Bronchial epithelial cell (primary cell): ENCODE measurements at regions not wholly inside any gene's neighbourhood (a gene's known extent, or its start where the extent isn't known, plus 50 kb on each side); places are given as distances from the start of the nearest gene placed in this dataset.

ENCODE experiments used
- DNase-seq: peaks from one replicate; pipeline ENCODE4 v3.0.0-alpha.2; 2010; ENCODE audit warnings: low read depth
- FAIRE-seq: peaks from 2 replicates; lab custom pipeline; 2011; peaks lifted over from hg19 to GRCh38; lab: Jason Lieb, UNC
- H3K27me3 ChIP-seq: 2 replicates; pipeline ENCODE4 v1.5.1; 2011; ENCODE audit warnings: low read length; ENCODE audit not compliant: control insufficient read depth, insufficient read depth
- H3K36me3 ChIP-seq: 2 replicates; pipeline ENCODE4 v1.5.1; 2011; ENCODE audit warnings: low read length; ENCODE audit not compliant: control insufficient read depth, insufficient read depth
- H3K4me3 ChIP-seq: 2 replicates; pipeline ENCODE4 v1.5.1; 2011; ENCODE audit warnings: mild to moderate bottlenecking, low read depth, low read length, control low read depth
- TF ChIP-seq, protein P1 (sequence below): IDR thresholded peaks from 2 replicates; pipeline ENCODE4 v1.5.1; 2011; ENCODE audit warnings: mild to moderate bottlenecking, moderate library complexity, low read length, control low read depth, inconsistent platforms; ENCODE audit not compliant: insufficient read depth, severe bottlenecking

- DNase-seq, result no peak
- no peak for FAIRE-seq
- no peaks in the 10 kb centered on the region for H3K36me3 ChIP-seq
- H3K4me3 ChIP-seq, result no peak overlapping the region
- TF ChIP-seq, protein P1, sequence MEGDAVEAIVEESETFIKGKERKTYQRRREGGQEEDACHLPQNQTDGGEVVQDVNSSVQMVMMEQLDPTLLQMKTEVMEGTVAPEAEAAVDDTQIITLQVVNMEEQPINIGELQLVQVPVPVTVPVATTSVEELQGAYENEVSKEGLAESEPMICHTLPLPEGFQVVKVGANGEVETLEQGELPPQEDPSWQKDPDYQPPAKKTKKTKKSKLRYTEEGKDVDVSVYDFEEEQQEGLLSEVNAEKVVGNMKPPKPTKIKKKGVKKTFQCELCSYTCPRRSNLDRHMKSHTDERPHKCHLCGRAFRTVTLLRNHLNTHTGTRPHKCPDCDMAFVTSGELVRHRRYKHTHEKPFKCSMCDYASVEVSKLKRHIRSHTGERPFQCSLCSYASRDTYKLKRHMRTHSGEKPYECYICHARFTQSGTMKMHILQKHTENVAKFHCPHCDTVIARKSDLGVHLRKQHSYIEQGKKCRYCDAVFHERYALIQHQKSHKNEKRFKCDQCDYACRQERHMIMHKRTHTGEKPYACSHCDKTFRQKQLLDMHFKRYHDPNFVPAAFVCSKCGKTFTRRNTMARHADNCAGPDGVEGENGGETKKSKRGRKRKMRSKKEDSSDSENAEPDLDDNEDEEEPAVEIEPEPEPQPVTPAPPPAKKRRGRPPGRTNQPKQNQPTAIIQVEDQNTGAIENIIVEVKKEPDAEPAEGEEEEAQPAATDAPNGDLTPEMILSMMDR, result no peak
- H3K27me3 ChIP-seq, result no peaks in the 10 kb centered on the region
These were observed 364.8 kb downstream of the PCDH10 start for GRCh38 chr4:133513901-133514300.

DNA sequence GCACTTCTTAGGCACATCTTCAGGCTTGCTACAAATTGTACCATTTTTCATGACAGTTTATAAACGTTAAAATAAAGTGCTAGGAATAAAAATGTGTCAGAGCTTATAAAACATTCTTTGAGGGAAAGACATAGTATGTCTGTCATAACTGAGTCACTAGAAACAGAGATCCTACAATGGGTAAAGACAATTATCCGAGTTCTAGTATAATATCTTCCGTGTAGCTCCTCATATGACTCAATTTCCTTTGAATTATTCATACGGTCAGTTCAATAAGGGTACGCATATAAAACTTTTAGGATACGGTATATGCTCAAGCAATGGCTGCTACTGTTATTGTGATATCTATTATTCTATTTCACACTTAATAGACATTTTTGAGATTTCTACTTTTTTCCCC lies 349.1 kb downstream of the PCDH10 start:
- FAIRE-seq (no peak), DNase-seq (no peak)
- H3K27me3 ChIP-seq, result no peaks in the 10 kb centered on the region
- no peak overlapping the region for H3K4me3 ChIP-seq
- H3K36me3 ChIP-seq, result no peaks in the 10 kb centered on the region
- TF ChIP-seq, protein P1, result no peak

- Histone ChIP-seq H3K36me3 (no peaks in the 10 kb centered on the region), H3K4me3 (no peak overlapping the region), H3K27me3 (no peaks in the 10 kb centered on the region)
- no peak for DNase-seq
- FAIRE-seq, result no peak
- TF ChIP-seq, protein P1, result no peak
These were observed 344.7 kb downstream of the PCDH10 start for GRCh38 chr4:133493776-133494175.

- no peaks in the 10 kb centered on the region for H3K27me3 ChIP-seq
- no peaks in the 10 kb centered on the region for H3K36me3 ChIP-seq
- TF ChIP-seq, protein P1, result no peak
- H3K4me3 ChIP-seq, result no peak overlapping the region
- DNase-seq (no peak), FAIRE-seq (no peak)
These were observed 344.1 kb downstream of the PCDH10 start for GRCh38 chr4:133493241-133493640.

DNA sequence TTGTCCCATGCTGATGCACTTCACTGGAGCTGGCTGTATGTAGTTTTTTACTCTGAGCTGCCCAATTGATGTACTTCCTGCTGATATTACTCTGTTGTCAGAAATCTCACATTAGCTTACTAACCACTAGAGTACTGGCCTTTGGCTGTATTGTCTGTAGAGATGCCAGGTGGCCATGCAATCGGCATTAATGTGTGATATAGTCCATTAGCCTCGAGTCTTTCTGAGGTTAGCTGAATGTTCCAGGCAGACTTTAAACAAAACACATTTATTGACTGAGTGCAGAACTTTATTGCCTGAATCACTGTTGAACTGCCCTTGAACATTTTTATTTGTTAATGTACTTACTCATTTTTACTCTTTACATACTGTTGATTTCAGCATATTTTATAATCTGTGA lies 335.2 kb downstream of the PCDH10 start:
- DNase-seq (no peak), FAIRE-seq (no peak)
- H3K36me3 ChIP-seq, result no peaks in the 10 kb centered on the region
- no peaks in the 10 kb centered on the region for H3K27me3 ChIP-seq
- TF ChIP-seq, protein P1, result no peak
- no peak overlapping the region for H3K4me3 ChIP-seq

- TF ChIP-seq, protein P1, result peak; percentile 11
- FAIRE-seq (no peak), DNase-seq (peak; percentile 12)
- H3K36me3 ChIP-seq, result no peaks in the 10 kb centered on the region
- no peaks in the 10 kb centered on the region for H3K27me3 ChIP-seq
- H3K4me3 ChIP-seq, result no peak overlapping the region
These were observed 334.6 kb downstream of the PCDH10 start for GRCh38 chr4:133483600-133484246.
